ENCODE measurements at regions not wholly inside any gene's neighbourhood (a gene's known extent, or its start where the extent isn't known, plus 50 kb on each side); places are given as distances from the start of the nearest gene placed in this dataset.

- no peak overlapping the region for H3K27ac ChIP-seq (ENCODE audit: low read depth, low read length)
- H3F3A ChIP-seq (ENCODE audit: insufficient read depth): no peaks in the 10 kb centered on the region
- H3K9me3 ChIP-seq (ENCODE audit: insufficient read depth, low read length): no peaks in the 10 kb centered on the region
- no peaks in the 10 kb centered on the region for H3K36me3 ChIP-seq (ENCODE audit: low read length)
- no peaks in the 10 kb centered on the region for H4K20me1 ChIP-seq (ENCODE audit: low read depth, low read length)
- TF ChIP-seq EZH2phosphoT487 (conservative IDR thresholded peaks at IDR 0.05; ENCODE audit: low read length) (no peak), CTCF (IDR thresholded peaks at IDR 0.05; ENCODE audit: insufficient read depth, low read length, poor library complexity, severe bottlenecking) (no peak)
- no peaks in the 10 kb centered on the region for H3K27me3 ChIP-seq (ENCODE audit: low read length)
- H3K9me2 ChIP-seq (replicated peaks; ENCODE audit: insufficient read depth, low read length): no peaks in the 10 kb centered on the region
- H3K4me3 ChIP-seq (ENCODE audit: insufficient read depth, low read length, poor library complexity, severe bottlenecking): no peak overlapping the region
- H3K9ac ChIP-seq (ENCODE audit: low read length): no peak overlapping the region
- no peaks in the 10 kb centered on the region for H3K79me2 ChIP-seq (ENCODE audit: insufficient read depth, low read length)
- no peak overlapping the region for H2AFZ ChIP-seq (ENCODE audit: low read depth, low read length, severe bottlenecking)
- H3K4me2 ChIP-seq (ENCODE audit: low read depth, low read length, poor library complexity, severe bottlenecking): no peak overlapping the region
Measured at GRCh38 chr2:226153553-226153952, 646.1 kb downstream of the IRS1 start.

GRCh38 chr2:226151157-226151556, 648.5 kb downstream of the IRS1 start:
- Histone ChIP-seq H2AFZ (ENCODE audit: low read depth, low read length, severe bottlenecking) (no peak overlapping the region), H3K4me3 (ENCODE audit: insufficient read depth, low read length, poor library complexity, severe bottlenecking) (no peak overlapping the region), H3K27me3 (ENCODE audit: low read length) (no peaks in the 10 kb centered on the region), H3K9ac (ENCODE audit: low read length) (no peak overlapping the region), H3F3A (ENCODE audit: insufficient read depth) (no peaks in the 10 kb centered on the region), H4K20me1 (ENCODE audit: low read depth, low read length) (no peaks in the 10 kb centered on the region), H3K27ac (ENCODE audit: low read depth, low read length) (no peak overlapping the region), H3K36me3 (ENCODE audit: low read length) (no peaks in the 10 kb centered on the region), H3K4me2 (ENCODE audit: low read depth, low read length, poor library complexity, severe bottlenecking) (no peak overlapping the region), H3K9me3 (ENCODE audit: insufficient read depth, low read length) (no peaks in the 10 kb centered on the region), H3K9me2 (replicated peaks; ENCODE audit: insufficient read depth, low read length) (no peaks in the 10 kb centered on the region), H3K79me2 (ENCODE audit: insufficient read depth, low read length) (no peaks in the 10 kb centered on the region)
- no peak for TF ChIP-seq CTCF (IDR thresholded peaks at IDR 0.05; ENCODE audit: insufficient read depth, low read length, poor library complexity, severe bottlenecking)
- TF ChIP-seq EZH2phosphoT487 (conservative IDR thresholded peaks at IDR 0.05; ENCODE audit: low read length): no peak

- Histone ChIP-seq H3F3A (ENCODE audit: insufficient read depth) (no peaks in the 10 kb centered on the region), H3K9ac (ENCODE audit: low read length) (no peak overlapping the region), H3K27ac (ENCODE audit: low read depth, low read length) (no peak overlapping the region), H2AFZ (ENCODE audit: low read depth, low read length, severe bottlenecking) (no peak overlapping the region), H3K4me2 (ENCODE audit: low read depth, low read length, poor library complexity, severe bottlenecking) (no peak overlapping the region), H4K20me1 (ENCODE audit: low read depth, low read length) (no peaks in the 10 kb centered on the region), H3K79me2 (ENCODE audit: insufficient read depth, low read length) (no peaks in the 10 kb centered on the region), H3K36me3 (ENCODE audit: low read length) (no peaks in the 10 kb centered on the region), H3K9me2 (replicated peaks; ENCODE audit: insufficient read depth, low read length) (no peaks in the 10 kb centered on the region), H3K9me3 (ENCODE audit: insufficient read depth, low read length) (no peaks in the 10 kb centered on the region; the same call in 1 of the 2 replicates), H3K4me3 (ENCODE audit: insufficient read depth, low read length, poor library complexity, severe bottlenecking) (no peak overlapping the region), H3K27me3 (ENCODE audit: low read length) (no peaks in the 10 kb centered on the region)
- no peak for TF ChIP-seq EZH2phosphoT487 (conservative IDR thresholded peaks at IDR 0.05; ENCODE audit: low read length)
- TF ChIP-seq CTCF (IDR thresholded peaks at IDR 0.05; ENCODE audit: insufficient read depth, low read length, poor library complexity, severe bottlenecking): no peak
Measured at GRCh38 chr2:226143091-226143490, 656.5 kb downstream of the IRS1 start.
